Loucy (cell line): ENCODE measurements at regions not wholly inside any gene's neighbourhood (a gene's known extent, or its start where the extent isn't known, plus 50 kb on each side); places are given as distances from the start of the nearest gene placed in this dataset.

Source experiments
- H2AFZ ChIP-seq: fragments of 200-600 bp; sonication (generic); 2 replicates; pipeline ENCODE4 v1.6.0; 2016; ENCODE audit warnings: antibody characterized with exemption, mild to moderate bottlenecking, low read length, moderate library complexity
- H3F3A ChIP-seq: fragments of 200-600 bp; 2 replicates; pipeline ENCODE4 v1.6.0; 2016; ENCODE audit warnings: antibody characterized with exemption, low read depth, mild to moderate bottlenecking
- H3K27me3 ChIP-seq: fragments of 200-600 bp; sonication (generic); 2 replicates; pipeline ENCODE4 v1.6.1; 2014; ENCODE audit warnings: low read length, mild to moderate bottlenecking; ENCODE audit not compliant: insufficient read depth, poor library complexity, severe bottlenecking
- H3K36me3 ChIP-seq: fragments of 200-600 bp; sonication (generic); 2 replicates; pipeline ENCODE4 v1.6.1; 2016; ENCODE audit warnings: low read length; ENCODE audit not compliant: insufficient read depth
- H3K4me1 ChIP-seq: fragments of 200-600 bp; sonication (generic); 2 replicates; pipeline ENCODE4 v1.5.1; 2014; ENCODE audit warnings: low read length, mild to moderate bottlenecking; ENCODE audit not compliant: insufficient read depth, poor library complexity, severe bottlenecking
- H3K4me2 ChIP-seq: fragments of 200-600 bp; sonication (generic); 2 replicates; pipeline ENCODE4 v1.6.0; 2014; ENCODE audit warnings: antibody characterized with exemption, low read length, low read depth, mild to moderate bottlenecking; ENCODE audit not compliant: poor library complexity, severe bottlenecking
- H3K4me3 ChIP-seq: fragments of 200-600 bp; sonication (generic); 2 replicates; pipeline ENCODE4 v1.5.1; 2014; ENCODE audit warnings: low read length, mild to moderate bottlenecking, mixed read lengths; ENCODE audit not compliant: poor library complexity, severe bottlenecking
- H3K79me2 ChIP-seq: fragments of 200-600 bp; sonication (generic); 2 replicates; pipeline ENCODE4 v1.6.1; 2014; ENCODE audit warnings: low read length; ENCODE audit not compliant: insufficient read depth
- H3K9ac ChIP-seq: fragments of 200-600 bp; sonication (generic); 2 replicates; pipeline ENCODE4 v1.6.0; 2014; ENCODE audit warnings: mild to moderate bottlenecking, low read depth, low read length, moderate library complexity; ENCODE audit not compliant: poor library complexity, severe bottlenecking
- H3K9me2 ChIP-seq: fragments of 200-600 bp; sonication (generic); replicated peaks from 2 replicates; pipeline ENCODE4 v1.6.1; 2016; ENCODE audit warnings: low read depth, low read length, mixed read lengths
- H3K9me3 ChIP-seq: fragments of 200-600 bp; sonication (generic); 2 replicates; pipeline ENCODE4 v1.6.1; 2014; ENCODE audit warnings: mild to moderate bottlenecking, antibody characterized with exemption, low read length, low read depth; ENCODE audit not compliant: insufficient read depth
- H4K20me1 ChIP-seq: fragments of 200-600 bp; sonication (generic); 2 replicates; pipeline ENCODE4 v1.6.0; 2014; ENCODE audit warnings: antibody characterized with exemption, low read length, mild to moderate bottlenecking; ENCODE audit not compliant: insufficient read depth, poor library complexity, severe bottlenecking
- EZH2phosphoT487 ChIP-seq: fragments of 200-600 bp; IDR thresholded peaks from 2 replicates; pipeline ENCODE4 v1.6.1; 2018; ENCODE audit warnings: antibody characterized with exemption, mild to moderate bottlenecking, moderate library complexity, borderline replicate concordance
- TF ChIP-seq, protein P1 (sequence below): fragments of 200-600 bp; sonication (generic); conservative IDR thresholded peaks from 2 replicates; pipeline ENCODE4 v1.5.1; 2014; ENCODE audit warnings: mild to moderate bottlenecking, antibody characterized with exemption, low read length

DNA sequence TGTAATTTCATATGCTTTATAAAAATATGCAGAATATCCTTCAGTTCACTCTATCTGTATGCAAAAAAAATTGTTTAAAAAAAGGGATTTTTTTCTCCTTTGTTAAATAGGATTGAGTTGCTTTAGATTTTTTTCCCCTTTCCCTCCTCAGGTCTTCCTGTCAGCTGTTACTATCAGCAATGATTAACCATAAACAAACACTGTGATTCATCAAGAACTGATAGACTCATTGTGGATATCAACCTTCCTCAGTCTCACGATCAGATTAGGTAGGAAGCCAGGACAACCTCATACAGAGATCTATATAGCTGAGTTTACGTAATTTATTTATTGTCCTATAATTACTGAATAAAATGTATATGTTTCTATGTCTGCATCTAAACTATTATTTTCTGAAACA is 2136.2 kb upstream of the CELF4 start:
- no peak overlapping the region for H3K4me2 ChIP-seq

DNA sequence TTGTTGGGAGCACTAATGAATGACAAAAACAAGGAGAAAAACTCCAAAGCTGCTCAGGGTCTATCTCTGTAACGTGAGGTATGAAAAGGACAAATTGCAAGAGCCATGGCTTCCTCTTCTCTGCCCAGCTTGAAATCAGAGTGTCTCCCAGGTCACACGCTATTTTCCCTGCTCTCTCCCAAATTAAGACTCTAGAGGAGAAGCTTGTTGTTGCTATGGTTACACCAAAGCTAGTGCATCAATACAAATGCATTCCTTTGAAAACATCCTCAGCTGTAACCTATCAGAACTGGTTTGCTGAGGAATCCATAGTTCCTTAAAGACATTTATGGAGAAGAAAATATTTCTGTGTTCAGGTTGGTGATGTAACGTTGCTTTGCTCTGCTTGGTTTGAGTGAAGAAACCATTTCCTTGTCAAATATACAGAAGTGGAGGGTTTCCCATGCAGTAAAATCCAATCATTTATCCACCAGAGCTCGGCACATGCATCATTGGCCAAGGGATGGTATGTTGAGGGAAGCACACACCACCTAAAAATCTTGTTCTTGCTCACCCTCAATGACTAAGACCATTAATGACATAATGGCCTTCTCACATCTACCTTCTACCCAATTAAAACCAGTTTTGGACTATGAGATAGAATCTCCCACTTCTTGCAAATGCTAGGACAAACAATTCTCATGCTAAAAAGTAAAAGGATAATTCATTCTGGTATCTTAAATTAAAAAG is 2135.6 kb upstream of the CELF4 start:
- Histone ChIP-seq H3K4me3 (no peak overlapping the region), H3K9me2 (no peaks in the 10 kb centered on the region), H3K36me3 (no peaks in the 10 kb centered on the region), H4K20me1 (no peaks in the 10 kb centered on the region), H3K9me3 (no peaks in the 10 kb centered on the region), H3K79me2 (no peaks in the 10 kb centered on the region), H3F3A (no peaks in the 10 kb centered on the region), H3K4me2 (no peak overlapping the region), H3K27me3 (no peaks in the 10 kb centered on the region), H3K4me1 (no peaks in the 10 kb centered on the region), H3K9ac (no peak overlapping the region), H2AFZ (no peak overlapping the region)
- TF ChIP-seq EZH2phosphoT487: no peak
- TF ChIP-seq, protein P1, sequence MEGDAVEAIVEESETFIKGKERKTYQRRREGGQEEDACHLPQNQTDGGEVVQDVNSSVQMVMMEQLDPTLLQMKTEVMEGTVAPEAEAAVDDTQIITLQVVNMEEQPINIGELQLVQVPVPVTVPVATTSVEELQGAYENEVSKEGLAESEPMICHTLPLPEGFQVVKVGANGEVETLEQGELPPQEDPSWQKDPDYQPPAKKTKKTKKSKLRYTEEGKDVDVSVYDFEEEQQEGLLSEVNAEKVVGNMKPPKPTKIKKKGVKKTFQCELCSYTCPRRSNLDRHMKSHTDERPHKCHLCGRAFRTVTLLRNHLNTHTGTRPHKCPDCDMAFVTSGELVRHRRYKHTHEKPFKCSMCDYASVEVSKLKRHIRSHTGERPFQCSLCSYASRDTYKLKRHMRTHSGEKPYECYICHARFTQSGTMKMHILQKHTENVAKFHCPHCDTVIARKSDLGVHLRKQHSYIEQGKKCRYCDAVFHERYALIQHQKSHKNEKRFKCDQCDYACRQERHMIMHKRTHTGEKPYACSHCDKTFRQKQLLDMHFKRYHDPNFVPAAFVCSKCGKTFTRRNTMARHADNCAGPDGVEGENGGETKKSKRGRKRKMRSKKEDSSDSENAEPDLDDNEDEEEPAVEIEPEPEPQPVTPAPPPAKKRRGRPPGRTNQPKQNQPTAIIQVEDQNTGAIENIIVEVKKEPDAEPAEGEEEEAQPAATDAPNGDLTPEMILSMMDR: no peak

More for the DNA sequence above, 2136.2 kb upstream of the CELF4 start:
- Histone ChIP-seq H3K4me3 (no peak overlapping the region), H3F3A (no peaks in the 10 kb centered on the region), H3K9ac (no peak overlapping the region), H3K27me3 (no peaks in the 10 kb centered on the region), H4K20me1 (no peaks in the 10 kb centered on the region), H3K4me1 (no peaks in the 10 kb centered on the region), H3K79me2 (no peaks in the 10 kb centered on the region), H3K9me2 (no peaks in the 10 kb centered on the region), H3K9me3 (no peaks in the 10 kb centered on the region), H3K36me3 (no peaks in the 10 kb centered on the region), H2AFZ (no peak overlapping the region)
- TF ChIP-seq EZH2phosphoT487: no peak
- TF ChIP-seq, protein P1: no peak

DNA sequence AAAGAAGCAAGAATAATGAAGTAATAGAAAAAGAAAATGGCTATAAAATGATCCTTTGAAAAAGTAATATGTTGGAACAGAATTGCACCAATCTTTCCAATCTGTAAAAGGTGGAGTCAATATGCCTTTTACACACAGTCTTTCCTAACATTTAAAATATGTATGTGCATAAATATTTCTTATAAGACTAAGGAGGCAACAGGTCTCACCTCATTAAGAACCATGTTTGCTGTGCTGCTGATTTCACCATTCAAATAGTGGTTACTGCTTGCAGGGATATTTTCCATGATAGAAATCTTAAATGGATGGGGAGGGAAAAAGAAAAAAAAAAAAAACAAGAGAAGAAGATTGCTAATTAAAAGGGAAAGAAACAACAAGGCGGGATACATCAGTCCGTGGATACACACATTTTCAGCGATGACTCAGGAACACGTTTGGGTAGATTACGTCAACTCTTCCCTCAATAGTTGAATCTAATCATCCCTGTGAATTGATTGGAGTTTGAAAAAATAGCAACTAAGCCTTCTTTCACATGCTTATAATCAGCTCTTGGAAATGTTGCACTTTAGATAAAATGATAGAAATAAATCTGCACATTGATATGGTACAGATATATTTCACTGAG is 2133.9 kb upstream of the CELF4 start:
- no peaks in the 10 kb centered on the region for H3K36me3 ChIP-seq

More for the DNA sequence above, 2133.9 kb upstream of the CELF4 start:
- Histone ChIP-seq H3K4me1 (no peaks in the 10 kb centered on the region), H3K9me2 (no peaks in the 10 kb centered on the region), H3K4me2 (no peak overlapping the region), H4K20me1 (no peaks in the 10 kb centered on the region), H3K9me3 (no peaks in the 10 kb centered on the region), H3K79me2 (no peaks in the 10 kb centered on the region), H3F3A (no peaks in the 10 kb centered on the region), H3K27me3 (no peaks in the 10 kb centered on the region), H2AFZ (no peak overlapping the region), H3K9ac (no peak overlapping the region), H3K4me3 (no peak overlapping the region)
- TF ChIP-seq, protein P1: no peak
- no peak for TF ChIP-seq EZH2phosphoT487
